GM21737 (cell line): ENCODE measurements at regions not wholly inside any gene's neighbourhood (a gene's known extent, or its start where the extent isn't known, plus 50 kb on each side); places are given as distances from the start of the nearest gene placed in this dataset.

ENCODE experiments used
- ATAC-seq: cut with Tn5 transposase; IDR thresholded peaks from one replicate; pipeline ENCODE4 v1.9.1; 2021; ENCODE audit warnings: mild to moderate bottlenecking, moderate library complexity; ENCODE audit not compliant: unreplicated experiment

DNA sequence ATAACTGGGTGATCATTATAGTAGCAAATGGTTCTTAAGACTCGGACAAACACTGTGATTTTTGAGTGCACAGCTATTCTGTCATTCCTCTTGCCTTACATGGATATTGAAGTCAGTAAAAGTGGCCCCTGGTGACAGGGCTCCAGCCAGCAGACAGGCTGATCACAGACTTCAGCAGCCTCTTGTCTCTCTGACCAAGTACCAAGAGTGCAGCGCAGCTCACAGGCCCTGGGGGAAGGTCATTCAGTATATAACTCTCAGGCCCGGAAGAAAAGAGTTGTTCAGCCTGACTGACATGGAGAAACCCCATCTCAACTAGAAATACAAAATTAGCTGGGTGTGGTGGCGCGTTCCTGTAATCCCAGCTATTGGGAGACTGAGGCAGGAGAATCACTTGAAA, 202.6 kb downstream of the HRH4 start:
- no peak for ATAC-seq

DNA sequence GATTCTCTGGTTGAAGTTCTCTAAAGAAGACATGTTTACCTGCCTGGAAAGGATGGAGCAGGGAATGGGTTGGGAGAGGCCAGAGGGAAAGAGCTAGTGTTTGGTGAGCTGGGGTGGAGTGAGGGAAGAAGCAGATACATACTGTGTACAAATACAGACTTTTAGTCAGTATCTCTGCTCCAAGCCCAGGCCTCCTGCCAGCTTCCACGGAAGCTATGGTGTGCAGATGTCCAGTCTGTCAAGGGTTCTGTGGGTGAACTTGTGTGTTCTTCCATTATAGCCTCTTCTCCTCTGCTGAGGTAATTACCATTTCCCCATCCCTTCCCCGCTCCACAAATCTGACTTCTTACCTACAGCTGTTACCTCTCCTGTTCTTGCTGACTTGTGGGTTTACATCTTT, 208.6 kb downstream of the HRH4 start:
- ATAC-seq: no peak

DNA sequence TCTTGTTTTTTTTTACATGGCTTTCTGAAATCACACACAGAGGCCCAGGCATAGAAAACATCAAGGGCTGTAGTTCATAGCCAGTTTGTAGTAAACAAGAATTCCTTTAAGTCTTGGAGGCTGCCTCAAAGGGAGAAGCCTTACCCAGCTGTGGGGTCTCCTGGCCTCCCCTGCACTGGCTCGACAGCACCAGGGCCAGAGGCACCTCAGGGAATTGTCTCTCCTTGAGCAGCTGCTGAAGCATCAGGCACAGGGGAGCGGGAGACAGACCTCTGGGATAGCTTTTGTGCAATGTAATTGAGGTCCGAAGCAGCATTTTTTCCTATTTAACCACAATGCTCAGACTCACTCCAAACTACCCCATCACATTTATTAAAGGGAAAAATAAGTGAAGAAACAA, 209.1 kb downstream of the HRH4 start:
- no peak for ATAC-seq

DNA sequence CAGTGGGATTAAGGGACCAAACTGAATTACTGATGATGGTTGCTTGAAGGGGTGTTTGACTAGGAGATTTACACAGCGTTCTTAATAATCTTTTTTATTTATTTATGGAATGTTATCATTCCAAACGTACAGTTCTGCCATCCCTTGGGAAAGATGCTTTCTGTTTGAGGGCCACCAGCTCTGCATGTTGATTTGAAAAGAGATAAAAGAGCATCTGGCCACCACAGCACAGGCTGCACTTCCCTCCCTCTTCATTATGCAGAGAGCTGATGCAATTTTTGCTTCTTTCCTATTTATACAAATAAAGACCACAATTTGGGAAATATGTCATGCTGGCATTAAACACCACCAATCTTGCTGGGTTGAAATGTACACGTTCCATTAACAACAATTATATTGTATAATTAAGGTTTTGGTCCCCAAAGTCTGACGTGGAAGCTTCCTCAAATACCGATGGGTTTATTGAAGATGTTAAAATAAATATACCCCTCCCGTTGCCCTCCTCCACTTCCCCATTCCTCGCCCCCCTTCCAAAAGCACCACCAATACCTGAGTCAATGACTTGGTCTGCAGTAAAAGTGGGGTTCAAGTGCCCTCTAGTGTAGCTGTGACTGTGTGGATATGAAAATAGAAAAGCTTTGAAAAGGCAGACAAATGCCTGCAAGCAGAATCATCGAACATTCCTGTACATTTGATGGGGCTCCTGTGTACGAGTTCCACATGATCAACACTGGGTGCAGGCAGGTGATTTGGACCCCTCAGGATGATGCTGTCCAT, 211.9 kb downstream of the HRH4 start:
- no peak for ATAC-seq

DNA sequence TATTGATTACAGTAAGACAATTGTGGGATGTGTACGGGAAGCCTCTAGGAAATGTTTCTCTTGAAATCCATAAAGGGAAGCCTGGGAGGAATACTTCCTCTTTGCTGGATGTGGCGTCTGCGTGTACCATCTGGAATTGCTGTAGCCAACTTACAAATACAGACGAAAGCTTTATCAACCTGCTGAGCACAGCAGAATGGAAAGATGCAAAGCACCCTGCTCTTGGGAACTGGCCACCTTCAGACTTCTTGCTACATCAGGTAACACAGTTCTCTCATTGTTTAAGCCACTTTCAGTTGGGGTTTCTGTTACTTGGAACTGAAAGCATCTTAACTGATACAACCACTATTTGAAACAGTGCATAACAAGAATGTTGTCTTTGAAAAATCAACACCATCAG, 213.8 kb downstream of the HRH4 start:
- ATAC-seq: no peak

DNA sequence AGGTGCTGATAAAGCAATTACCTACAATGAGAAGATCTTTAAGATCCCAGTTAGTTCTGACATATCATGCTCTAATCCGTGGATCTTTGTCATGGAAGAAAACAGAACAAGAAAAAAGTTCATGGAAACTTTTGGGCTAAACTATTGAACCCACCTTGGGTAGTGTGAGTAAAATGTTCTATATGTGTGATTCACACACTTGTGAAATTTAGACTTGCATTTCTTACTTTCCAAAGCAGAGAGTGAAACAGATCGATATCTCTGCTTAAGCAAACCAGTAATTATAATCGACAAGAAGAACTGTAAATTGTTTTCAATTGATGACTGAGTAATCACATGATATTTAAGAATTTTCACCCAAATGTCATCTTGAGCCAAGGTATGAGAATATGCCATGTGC, 214.2 kb downstream of the HRH4 start:
- ATAC-seq: no peak

DNA sequence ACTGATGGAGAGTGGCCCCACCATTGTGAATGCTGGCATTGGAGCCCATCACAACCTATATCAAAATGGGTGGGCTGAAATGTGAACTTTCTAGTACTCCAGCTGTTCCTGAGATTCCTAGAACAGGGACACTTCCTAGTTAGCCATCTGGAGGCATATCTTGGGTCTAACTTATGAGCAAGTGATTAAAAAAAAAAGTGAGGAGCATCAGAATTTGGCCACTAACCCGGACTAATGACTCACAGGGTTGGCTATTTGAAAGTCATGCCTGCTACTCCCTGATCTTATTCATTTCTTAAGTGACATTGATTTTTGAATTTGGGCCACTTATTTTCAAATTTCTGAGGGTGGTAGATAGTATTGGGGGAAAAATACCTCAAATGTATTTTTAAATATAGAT, 216.6 kb downstream of the HRH4 start:
- ATAC-seq: no peak

DNA sequence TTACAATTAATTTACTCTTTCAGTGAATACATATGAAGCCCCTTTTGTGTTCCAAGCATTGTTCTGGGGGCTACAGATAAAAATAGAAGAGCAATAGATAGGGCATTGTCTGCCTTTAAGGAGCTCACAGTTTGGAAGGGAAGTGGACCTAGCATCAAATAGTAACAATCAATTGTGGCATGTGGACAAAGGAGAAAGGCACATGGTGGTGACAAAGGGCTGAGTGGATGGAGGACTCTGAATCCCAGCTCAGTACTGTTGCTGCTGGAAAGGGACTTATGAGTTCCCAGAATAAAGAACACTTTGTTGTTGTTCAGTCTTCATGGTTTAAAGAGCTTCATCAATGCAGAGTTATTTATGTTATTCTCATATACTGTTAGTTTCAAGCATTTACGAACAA, 217.7 kb downstream of the HRH4 start:
- ATAC-seq: no peak

DNA sequence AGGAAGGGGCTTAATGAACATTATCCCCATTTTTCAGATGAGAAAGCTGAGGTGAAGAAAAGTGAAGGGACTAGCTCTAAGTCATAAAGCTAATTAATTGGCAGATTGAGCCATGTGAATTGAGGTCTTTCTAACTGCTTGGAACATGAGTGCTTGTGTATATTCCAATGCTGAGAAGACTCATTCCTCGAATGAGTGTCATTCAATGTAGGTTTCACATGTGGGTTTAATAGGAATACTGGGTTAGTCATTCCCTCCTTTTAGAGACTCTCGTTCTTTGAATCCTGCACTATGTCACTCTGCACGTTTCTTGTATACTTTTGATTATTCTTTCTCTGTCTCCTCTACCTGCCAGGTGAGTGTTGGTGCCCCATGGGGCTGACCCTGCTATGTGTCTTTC, 218.2 kb downstream of the HRH4 start:
- ATAC-seq: no peak

DNA sequence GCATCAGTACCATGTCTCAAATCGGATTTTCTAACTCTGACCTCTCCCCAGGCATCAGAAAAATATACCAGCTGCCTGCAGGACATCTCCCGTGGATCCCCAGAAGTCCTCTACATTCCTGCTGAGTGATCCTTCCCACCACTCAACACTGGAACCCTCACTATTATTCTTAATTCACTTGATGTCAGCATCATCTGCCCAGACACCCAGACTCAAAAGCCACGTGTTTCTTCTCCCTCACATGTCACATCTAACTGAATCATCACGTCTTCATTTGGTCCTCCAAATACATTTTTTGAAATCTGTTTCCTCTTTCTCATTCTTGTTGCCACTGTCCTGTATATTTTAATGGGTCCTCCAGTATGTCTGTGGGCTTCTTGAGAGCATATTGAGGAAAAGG, 218.6 kb downstream of the HRH4 start:
- no peak for ATAC-seq

DNA sequence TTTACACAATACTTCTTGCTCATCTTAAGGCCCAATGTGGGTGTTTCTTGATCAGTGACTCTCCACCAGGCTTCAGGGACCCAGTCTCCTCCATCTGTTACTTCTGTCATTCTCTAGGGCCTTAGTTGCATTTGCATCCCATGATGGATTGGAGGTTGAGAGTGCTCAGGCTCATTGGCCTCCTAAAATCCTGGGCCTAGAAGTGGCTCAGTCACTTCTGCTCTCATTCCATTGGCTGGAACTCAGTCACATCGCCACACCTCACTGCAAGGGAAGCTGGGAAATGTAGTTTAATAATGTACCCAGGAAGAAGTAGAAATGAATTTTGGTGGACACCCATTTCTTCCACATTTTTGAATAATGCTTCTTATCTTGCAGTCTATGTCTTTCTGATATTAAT, 223.5 kb downstream of the HRH4 start:
- no peak for ATAC-seq

DNA sequence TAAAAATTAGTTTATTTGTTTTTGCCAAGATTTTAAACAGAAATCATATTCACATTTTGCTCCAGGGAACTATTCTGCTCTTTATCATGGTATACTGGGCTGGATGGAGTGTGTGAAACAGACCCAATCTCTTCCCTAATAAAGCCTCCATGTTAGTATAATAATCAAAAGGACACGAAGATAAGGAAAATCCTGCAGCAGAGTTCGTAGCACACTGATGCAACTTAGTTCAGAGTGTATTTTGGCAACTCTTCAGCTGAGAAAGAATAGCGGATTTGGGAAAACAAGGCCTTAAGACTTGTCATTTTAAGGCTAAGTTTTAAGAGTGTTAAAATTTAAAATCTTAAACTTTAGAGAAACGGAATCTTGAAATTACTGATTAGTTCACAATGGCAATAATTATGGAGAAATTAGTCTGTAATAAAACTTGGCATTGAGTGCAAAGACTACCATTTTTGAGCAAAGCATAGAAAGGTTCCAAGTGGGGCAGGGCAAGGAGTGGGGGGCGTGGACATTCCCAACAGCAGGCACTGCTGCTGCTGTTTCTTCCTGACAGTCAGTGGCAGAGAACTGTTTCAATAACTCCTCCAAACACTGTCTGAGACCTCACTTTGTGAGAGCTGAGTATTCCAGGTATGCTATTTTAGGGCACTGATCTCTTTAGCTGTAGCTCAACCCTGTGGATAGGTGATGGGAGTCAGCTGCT, 225.0 kb downstream of the HRH4 start:
- ATAC-seq: no peak

DNA sequence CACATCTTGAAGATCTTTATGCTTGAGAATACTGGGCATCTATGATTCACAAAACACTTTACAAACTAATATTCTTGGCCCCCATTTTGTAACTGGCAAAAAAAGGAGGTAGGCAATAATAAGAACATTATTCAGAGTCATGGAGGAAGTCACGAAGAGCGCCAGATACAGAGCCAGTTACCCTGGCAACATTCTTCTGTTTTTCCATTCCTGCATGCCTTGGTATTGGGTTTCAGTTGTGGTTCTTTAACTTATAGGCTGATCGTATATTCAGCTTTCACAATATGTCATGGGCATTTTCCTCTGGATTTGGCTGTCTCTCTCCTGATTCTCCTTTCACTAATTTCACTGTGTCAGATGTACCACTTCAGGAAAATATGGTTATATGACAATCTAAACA, 234.7 kb downstream of the HRH4 start:
- no peak for ATAC-seq

DNA sequence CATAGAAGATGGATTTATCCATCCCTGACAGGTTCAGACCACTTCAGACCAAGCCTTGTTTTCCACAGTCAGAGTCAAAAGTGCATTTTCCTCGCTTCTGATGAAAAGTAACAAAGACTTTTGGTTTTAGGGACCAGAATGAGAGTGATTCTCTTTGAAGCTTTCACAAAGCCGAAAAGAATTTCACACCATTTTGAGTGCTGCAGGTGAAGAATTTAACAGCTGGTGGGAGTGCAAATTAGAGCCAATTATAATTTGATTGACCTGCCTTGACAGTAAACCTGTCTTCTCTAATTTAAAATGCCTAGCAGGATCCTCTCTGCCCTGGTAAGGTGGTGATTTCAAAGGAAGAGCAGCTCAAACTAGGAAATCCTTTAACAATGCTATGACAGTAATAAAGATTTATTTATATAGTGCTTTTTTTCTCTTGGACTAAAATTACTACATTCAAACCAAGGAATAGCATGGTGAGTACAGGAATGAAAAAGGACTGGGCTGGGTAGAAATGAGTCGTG, 241.6 kb downstream of the HRH4 start:
- ATAC-seq: no peak

DNA sequence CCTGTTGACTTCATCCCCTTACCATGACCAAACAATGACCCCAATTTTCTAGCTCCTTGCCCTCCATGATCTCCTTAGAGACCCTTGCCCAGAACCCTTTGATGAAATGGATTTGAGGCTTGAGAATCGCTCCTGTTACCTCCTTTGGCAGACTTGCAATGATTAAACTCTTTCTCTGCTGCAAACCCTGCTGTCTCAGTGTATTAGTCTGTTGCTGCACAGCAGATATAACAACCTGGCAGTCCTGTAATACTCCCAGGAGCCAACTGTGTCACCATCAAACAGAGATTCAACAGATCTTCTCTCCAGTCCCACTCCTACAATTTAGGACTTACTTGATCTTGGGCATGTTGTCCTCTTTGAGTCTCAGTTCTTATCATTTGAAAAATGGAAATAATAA, 242.9 kb downstream of the HRH4 start:
- ATAC-seq: no peak

DNA sequence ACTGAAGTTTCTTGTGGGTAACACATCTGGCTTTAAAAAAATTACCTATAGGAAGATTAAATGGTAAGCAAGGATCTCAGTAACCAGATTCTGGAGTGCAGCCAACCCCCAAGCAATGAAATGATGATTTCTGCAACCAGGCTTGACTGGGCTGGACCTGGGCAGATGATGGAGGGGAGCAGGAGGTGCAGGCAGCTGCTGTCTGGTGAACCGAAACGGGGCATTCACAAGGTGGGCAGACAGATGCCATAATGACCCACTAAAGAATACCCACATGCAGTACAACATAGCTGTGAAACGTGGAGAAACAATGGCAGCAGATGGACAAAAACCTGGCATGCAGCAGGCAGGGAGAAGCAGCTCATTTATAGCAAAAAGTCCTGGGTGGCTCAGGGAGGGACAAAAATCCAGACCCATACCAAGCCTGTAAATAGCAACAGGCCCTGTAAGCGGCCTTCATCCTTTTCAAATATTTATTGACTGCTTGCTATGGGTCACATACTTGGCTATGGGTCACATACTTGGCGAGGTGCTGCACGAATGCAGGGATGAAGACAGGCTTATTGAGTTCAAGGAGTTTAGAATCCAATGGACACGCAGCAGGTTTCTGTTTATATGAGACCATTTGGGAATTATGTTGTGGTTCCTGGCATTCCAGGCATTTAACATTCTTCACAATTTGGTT, 244.7 kb downstream of the HRH4 start:
- ATAC-seq: no peak

DNA sequence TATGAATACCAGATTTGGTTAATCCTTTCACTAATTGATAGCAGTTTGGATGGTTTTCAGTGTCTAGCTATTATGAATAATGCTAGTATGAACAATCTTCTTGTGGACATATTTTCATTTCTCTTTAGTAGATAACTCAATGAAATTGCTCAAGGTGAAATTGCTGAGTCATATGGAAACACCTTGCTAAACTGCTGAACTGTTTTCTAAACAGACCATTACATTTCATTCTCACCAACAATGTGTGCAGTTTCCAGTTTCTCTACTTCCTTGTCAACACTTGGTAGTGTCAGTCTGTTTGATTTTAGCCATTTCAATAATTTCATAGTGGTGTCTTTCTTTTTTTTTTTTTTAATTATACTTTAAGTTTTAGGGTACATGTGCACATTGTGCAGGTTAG, 250.0 kb downstream of the HRH4 start:
- no peak for ATAC-seq

DNA sequence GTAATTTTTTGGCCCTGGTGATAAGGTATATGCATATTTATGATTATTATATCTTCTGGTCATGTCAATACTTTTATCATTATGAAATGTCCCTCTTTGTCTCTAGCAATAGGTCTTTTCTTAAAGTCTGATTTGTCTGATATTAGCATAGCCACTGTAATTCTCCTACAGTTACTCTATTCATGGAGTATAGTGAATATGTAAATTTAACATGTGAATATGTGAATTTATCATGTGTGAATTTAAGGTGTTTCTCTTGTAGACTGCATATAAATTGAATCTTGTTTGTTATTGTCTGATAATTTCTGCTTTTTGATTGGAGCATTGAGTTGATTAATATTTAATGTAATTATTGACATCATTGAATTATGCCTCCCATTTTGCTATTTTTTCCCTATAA, 259.4 kb downstream of the HRH4 start:
- ATAC-seq: no peak

DNA sequence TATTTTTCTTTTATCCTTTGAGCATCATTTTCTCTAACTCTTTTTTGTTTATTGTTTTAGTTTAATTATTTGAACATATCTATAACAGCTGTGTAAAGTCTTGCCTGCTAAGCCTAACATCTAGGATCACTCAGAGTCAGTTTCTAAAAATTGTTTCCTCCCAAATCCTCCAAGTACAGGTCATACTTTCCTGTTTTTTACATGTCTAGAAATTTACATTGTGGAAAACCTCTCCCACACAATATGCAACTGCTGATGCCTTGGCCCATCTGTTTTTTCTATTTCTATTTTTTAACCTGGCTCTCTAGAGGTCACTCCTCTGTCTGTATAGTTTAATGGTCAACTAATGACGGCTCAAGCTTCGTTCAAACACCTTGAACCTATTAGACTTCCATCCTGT, 261.0 kb downstream of the HRH4 start:
- no peak for ATAC-seq

DNA sequence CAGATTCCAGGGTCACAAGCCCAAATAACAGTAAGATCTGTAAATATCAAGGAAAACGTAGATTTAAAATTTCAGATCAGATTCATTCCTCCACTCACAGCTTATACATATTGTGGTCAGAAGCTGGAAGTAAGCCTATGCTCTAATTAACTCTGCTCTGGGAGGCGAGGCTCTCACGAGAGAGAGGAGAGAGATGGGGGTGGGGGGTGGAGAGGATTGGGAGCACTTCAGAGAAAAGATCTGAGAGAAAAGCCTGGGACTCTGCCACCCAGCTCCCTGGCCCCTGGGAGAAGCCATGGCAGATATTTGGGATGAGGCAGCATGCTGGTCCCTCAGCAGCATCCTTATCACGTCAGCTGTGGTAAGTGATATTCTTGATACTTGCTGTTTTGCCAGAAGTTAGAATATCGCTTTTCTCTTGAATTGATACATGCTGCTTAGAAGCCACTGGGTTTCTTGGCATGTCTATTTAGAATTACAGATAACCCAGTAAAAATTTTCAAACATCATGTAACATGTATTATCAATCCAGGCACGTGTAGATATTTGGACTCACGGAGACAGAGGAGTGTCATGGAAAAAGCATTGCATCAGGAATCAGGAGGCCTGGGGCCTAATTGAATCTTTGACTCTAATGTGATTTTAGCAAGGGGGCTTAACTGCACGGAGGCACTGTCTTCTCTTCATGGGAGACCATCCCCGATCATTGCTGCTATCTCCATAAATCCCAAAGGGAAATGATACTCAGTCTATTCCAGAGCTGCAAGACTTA, 265.4 kb downstream of the HRH4 start:
- ATAC-seq: no peak
